ENCODE measurements at regions not wholly inside any gene's neighbourhood (a gene's known extent, or its start where the extent isn't known, plus 50 kb on each side); places are given as distances from the start of the nearest gene placed in this dataset.

- no peaks in the 10 kb centered on the region for H4K20me1 ChIP-seq (ENCODE audit: insufficient read depth, low read length)
- TF ChIP-seq EZH2phosphoT487 (IDR thresholded peaks at IDR 0.05; ENCODE audit: low read depth): no peak
- TF ChIP-seq, protein P1, sequence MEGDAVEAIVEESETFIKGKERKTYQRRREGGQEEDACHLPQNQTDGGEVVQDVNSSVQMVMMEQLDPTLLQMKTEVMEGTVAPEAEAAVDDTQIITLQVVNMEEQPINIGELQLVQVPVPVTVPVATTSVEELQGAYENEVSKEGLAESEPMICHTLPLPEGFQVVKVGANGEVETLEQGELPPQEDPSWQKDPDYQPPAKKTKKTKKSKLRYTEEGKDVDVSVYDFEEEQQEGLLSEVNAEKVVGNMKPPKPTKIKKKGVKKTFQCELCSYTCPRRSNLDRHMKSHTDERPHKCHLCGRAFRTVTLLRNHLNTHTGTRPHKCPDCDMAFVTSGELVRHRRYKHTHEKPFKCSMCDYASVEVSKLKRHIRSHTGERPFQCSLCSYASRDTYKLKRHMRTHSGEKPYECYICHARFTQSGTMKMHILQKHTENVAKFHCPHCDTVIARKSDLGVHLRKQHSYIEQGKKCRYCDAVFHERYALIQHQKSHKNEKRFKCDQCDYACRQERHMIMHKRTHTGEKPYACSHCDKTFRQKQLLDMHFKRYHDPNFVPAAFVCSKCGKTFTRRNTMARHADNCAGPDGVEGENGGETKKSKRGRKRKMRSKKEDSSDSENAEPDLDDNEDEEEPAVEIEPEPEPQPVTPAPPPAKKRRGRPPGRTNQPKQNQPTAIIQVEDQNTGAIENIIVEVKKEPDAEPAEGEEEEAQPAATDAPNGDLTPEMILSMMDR (IDR thresholded peaks at IDR 0.05; ENCODE audit: low read depth, low read length): no peak
- H2AFZ ChIP-seq (ENCODE audit: low read depth, low read length): no peak overlapping the region
- H3K79me2 ChIP-seq (ENCODE audit: low read length): no peaks in the 10 kb centered on the region
- no peak overlapping the region for H3K9ac ChIP-seq (ENCODE audit: low read length)
- no peaks in the 10 kb centered on the region for H3K4me1 ChIP-seq (ENCODE audit: low read length)
- no peaks in the 10 kb centered on the region for H3K9me3 ChIP-seq (ENCODE audit: insufficient read depth, low read length)
- no peak overlapping the region for H3K27ac ChIP-seq (ENCODE audit: low read length)
- no peak overlapping the region for H3K4me3 ChIP-seq (ENCODE audit: low read length)
- H3K4me2 ChIP-seq (ENCODE audit: low read length): no peak overlapping the region
- peaks cover 6% of the 10 kb centered on the region; the same call in 1 of the 2 replicates for H3K27me3 ChIP-seq (ENCODE audit: low read depth, low read length)
- H3K36me3 ChIP-seq (replicated peaks; ENCODE audit: low read depth, low read length): no peaks in the 10 kb centered on the region
Observed at GRCh38 chr9:27629425-27629824, 56.1 kb upstream of the C9orf72 start.

GRCh38 chr9:27632254-27632653 is 59.0 kb upstream of the C9orf72 start:
- Histone ChIP-seq H3K4me3 (ENCODE audit: low read length) (no peak overlapping the region), H4K20me1 (ENCODE audit: insufficient read depth, low read length) (no peaks in the 10 kb centered on the region), H3K9ac (ENCODE audit: low read length) (no peak overlapping the region), H3K9me3 (ENCODE audit: insufficient read depth, low read length) (no peaks in the 10 kb centered on the region), H3K4me2 (ENCODE audit: low read length) (no peak overlapping the region), H3K79me2 (ENCODE audit: low read length) (no peaks in the 10 kb centered on the region), H3K4me1 (ENCODE audit: low read length) (peaks cover 7% of the 10 kb centered on the region), H2AFZ (ENCODE audit: low read depth, low read length) (no peak overlapping the region), H3K27me3 (ENCODE audit: low read depth, low read length) (peaks cover 6% of the 10 kb centered on the region; the same call in 1 of the 2 replicates), H3K27ac (ENCODE audit: low read length) (no peak overlapping the region), H3K36me3 (replicated peaks; ENCODE audit: low read depth, low read length) (no peaks in the 10 kb centered on the region)
- TF ChIP-seq, protein P1 (IDR thresholded peaks at IDR 0.05; ENCODE audit: low read depth, low read length): no peak
- no peak for TF ChIP-seq EZH2phosphoT487 (IDR thresholded peaks at IDR 0.05; ENCODE audit: low read depth)

GRCh38 chr9:27633764-27634163 is 60.5 kb upstream of the C9orf72 start:
- H3K27ac ChIP-seq (ENCODE audit: low read length): no peak overlapping the region
- H3K4me1 ChIP-seq (ENCODE audit: low read length): peaks cover 7% of the 10 kb centered on the region
- H3K36me3 ChIP-seq (replicated peaks; ENCODE audit: low read depth, low read length): no peaks in the 10 kb centered on the region
- no peak overlapping the region for H3K4me3 ChIP-seq (ENCODE audit: low read length)
- TF ChIP-seq, protein P1 (IDR thresholded peaks at IDR 0.05; ENCODE audit: low read depth, low read length): no peak
- TF ChIP-seq EZH2phosphoT487 (IDR thresholded peaks at IDR 0.05; ENCODE audit: low read depth): no peak
- H3K4me2 ChIP-seq (ENCODE audit: low read length): no peak overlapping the region
- no peaks in the 10 kb centered on the region for H4K20me1 ChIP-seq (ENCODE audit: insufficient read depth, low read length)
- H3K9ac ChIP-seq (ENCODE audit: low read length): no peak overlapping the region
- H2AFZ ChIP-seq (ENCODE audit: low read depth, low read length): no peak overlapping the region
- no peaks in the 10 kb centered on the region for H3K9me3 ChIP-seq (ENCODE audit: insufficient read depth, low read length)
- H3K27me3 ChIP-seq (ENCODE audit: low read depth, low read length): peaks cover 6% of the 10 kb centered on the region; the same call in 1 of the 2 replicates
- H3K79me2 ChIP-seq (ENCODE audit: low read length): no peaks in the 10 kb centered on the region

DNA sequence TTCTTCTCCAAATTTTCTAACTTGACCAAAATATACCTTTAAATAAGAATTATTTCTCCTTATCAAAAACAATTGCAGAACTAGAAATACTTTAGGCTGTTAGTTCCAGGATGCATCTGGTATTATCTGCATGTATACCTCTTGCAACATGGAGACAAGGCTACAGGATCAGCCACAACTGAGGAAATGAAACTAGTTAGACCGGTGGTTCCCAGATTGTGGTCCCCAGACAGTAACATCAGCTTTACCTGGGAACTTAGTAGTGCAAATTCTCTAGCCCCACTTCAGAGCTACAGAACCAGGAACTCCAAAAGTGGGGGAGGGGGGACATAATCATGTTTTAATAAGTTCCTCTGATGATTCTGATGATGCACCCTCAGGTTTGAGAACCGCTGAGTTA is 61.6 kb upstream of the C9orf72 start:
- TF ChIP-seq EZH2phosphoT487 (IDR thresholded peaks at IDR 0.05; ENCODE audit: low read depth): no peak
- TF ChIP-seq, protein P1 (IDR thresholded peaks at IDR 0.05; ENCODE audit: low read depth, low read length): no peak

More for the DNA sequence above, 61.6 kb upstream of the C9orf72 start:
- Histone ChIP-seq H3K4me2 (ENCODE audit: low read length) (peak overlapping the region; percentile 26; the same call in 1 of the 2 replicates), H2AFZ (ENCODE audit: low read depth, low read length) (no peak overlapping the region), H3K4me3 (ENCODE audit: low read length) (no peak overlapping the region), H3K9me3 (ENCODE audit: insufficient read depth, low read length) (no peaks in the 10 kb centered on the region), H3K9ac (ENCODE audit: low read length) (no peak overlapping the region), H3K36me3 (replicated peaks; ENCODE audit: low read depth, low read length) (no peaks in the 10 kb centered on the region), H3K79me2 (ENCODE audit: low read length) (no peaks in the 10 kb centered on the region), H4K20me1 (ENCODE audit: insufficient read depth, low read length) (no peaks in the 10 kb centered on the region), H3K27ac (ENCODE audit: low read length) (no peak overlapping the region), H3K27me3 (ENCODE audit: low read depth, low read length) (peaks cover 6% of the 10 kb centered on the region; the same call in 1 of the 2 replicates), H3K4me1 (ENCODE audit: low read length) (peaks cover 7% of the 10 kb centered on the region)
